ENCODE measurements at regions not wholly inside any gene's neighbourhood (a gene's known extent, or its start where the extent isn't known, plus 50 kb on each side); places are given as distances from the start of the nearest gene placed in this dataset.

GRCh38 chr2:19711470-19712372 lies 190.1 kb downstream of the TTC32 start:
- no peak for DNase-seq

DNA sequence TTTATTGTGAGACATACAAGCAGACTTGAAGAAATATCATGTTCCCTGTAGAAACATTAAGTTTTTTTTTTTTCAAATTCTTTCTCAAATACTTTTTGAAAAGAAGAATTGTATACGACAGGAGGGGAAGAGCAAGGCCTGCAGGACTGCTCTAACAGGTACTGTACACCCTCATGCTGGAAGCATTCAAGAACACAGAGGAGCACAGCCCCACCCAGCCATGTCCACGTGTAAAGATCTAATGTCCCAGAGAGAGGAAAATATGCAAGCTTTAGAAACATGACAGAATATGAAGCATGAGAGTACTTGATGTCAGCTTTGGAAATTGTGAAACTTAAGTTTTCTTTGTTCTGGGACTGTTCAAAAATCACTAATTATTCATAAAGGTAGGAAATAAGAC lies 191.6 kb downstream of the TTC32 start:
- no peak for DNase-seq

- no peak for DNase-seq
These were observed 192.2 kb downstream of the TTC32 start for GRCh38 chr2:19709553-19709952.

DNA sequence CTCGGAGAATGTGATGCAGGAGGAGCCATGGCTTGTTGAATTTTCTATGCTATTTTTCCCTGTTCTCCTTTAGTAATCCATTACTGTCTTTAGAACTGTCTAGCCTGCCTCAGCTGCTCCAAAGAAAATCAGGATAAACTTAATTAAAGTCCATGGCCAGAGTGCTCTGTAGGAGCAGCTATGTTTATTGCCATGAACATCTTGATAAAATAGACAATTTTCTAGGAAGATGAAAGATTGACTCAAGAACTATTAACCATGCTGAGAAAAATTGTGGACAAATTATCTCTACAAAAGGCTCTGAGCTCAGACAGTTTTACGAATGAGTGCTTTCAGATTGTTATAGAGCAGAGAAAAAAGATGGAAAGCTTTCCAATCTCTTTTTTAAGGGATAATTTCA lies 193.0 kb downstream of the TTC32 start:
- no peak for DNase-seq

GRCh38 chr2:19706332-19706731 lies 195.5 kb downstream of the TTC32 start:
- DNase-seq = no peak

- DNase-seq = no peak
These were observed 199.5 kb downstream of the TTC32 start for GRCh38 chr2:19702267-19702666.

DNA sequence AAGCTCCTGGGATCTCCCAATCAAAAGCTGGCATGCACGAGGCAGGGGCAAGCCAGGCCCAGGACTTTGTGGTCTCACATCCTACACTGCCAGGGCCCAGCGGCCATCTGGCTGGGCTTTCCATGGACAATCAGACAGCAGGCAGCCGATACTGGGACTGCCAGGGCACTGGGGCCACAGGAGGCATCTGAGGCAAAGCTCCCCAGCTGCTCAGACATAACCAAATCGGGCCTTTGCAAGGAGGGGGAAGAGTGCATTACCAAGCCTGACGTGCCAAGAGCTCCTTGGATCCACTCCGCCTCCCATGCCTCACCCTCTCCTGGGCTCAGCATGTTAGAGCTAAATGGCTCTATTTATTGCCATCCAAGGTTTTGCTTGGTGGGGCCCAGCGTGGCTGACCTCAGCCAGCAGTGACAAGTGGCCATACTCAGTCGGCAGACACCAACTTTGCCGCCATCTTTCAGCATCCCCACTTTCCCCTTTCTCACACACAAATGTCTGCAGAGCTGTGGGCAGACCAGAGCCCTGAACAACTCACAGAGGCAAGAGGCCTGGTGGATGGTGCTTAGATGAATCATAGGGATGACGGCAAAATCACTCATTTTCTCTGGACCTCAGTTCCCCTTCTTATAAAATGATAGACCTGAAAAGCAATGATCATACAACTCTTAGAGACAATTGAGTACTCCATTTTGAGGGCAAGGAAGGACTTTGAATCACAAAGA lies 200.8 kb downstream of the TTC32 start:
- no peak for DNase-seq

- no peak for DNase-seq
These were observed 204.7 kb downstream of the TTC32 start for GRCh38 chr2:19697131-19697530.

DNA sequence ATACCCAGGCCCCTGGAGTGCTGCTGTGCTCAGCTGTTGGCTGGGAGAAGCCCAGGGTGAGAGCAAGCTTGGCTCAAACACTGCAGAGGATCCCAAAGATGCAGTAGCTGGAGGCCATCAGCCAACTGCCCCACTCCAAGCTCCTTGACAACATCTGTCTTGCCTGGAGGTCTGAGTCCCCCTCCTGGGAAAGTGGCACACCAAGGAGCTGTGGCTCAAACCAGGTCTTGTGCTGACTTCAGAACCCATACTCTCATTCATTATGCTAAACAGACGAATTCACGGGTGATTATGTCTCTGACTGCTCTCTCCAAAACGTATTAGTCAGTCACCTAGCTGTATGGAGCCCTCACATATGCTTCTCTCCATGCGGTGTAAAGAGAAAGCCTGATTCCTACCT lies 206.1 kb downstream of the TTC32 start:
- no peak for DNase-seq

DNA sequence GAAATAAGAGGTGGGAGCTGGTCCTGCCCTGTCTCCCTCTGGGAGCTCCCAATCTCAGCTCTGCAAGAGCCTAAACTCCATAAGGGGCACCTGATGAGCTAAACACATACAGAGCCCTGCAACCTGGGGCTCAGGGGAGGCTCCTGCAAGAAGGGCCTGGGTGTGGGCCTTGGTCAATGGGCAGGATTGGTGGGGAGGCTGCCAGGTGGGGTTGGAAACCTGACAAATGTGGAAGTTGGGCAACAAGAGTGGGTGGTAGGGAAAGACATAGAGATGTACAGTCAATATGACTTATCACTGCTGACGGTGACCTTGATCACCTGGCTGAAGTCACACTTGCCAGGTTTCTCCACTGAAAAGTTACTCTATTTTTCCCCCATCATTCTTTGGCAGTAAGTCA lies 209.9 kb downstream of the TTC32 start:
- no peak for DNase-seq

- DNase-seq = no peak
These were observed 211.4 kb downstream of the TTC32 start for GRCh38 chr2:19690429-19690828.

- DNase-seq = no peak
These were observed 212.1 kb downstream of the TTC32 start for GRCh38 chr2:19689646-19690168.

- no peak for DNase-seq
These were observed 213.7 kb downstream of the TTC32 start for GRCh38 chr2:19688059-19688458.

DNA sequence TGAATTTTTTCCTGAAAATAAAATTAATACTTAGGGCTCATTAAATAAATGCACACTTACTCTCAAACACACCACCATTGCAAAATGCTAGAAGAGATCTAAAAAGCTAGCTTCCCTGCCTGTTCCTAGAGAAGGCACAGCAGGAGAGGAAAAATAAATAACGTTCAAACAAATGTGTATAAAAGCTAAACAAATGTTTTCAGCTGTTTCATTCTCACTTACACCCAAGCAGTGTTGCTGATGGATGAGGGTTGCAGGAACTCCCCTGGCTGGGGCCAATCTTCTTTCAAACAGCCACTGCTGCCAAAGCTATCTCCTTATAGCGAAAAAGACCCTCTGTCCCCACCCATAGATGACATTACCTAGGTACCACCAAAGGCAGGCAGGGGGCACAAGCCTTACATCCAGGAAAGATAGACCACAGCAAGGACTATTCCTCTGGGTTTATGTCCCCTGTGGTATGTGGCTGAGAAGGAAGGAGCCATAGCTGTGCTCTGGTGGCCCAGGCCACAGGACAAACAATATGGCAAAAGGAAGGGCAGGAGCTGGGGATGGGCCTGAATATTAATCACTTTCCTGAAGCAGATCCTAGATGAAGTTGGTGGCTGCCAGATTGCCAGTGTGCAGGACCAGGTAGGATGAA lies 214.6 kb downstream of the TTC32 start:
- no peak for DNase-seq

DNA sequence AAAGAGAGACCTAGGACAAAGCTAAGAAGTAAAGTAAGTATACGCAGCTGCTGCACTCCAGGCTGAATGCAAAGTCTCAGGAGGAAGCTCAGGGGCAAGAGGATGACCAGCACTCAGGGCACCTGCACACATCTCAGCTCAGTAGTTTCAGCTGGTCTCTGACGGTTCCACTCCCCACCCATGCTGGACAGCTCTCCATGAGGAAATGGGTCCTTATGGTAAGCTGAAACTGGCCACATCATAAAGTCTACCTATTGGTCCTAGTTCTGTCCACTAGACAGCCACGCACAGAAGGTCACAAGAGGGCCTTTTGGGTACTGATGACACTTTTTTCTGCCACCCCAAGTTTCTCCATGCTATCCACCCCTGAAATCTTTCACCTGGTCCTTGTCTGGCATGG lies 215.3 kb downstream of the TTC32 start:
- DNase-seq = no peak

GRCh38 chr2:19685731-19686130 lies 216.1 kb downstream of the TTC32 start:
- no peak for DNase-seq

DNA sequence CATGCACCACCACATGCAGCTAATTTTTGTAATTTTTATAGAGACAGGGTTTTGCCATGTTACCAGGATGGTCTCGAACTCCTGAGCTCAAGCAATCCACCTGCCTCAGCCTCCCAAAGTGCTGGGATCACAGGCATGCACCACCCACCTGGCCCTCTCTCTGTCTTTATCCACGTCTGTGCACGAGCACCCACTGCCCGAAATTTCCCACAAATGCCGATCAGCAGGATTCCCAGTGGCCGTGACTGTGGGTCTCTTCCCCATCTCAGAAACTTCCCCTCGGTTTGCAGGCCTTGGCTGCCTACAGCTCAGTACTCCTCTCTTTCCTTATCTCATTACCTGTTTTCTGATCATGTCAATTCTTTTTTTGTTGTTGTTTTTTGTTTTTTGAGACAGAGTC lies 217.3 kb downstream of the TTC32 start:
- no peak for DNase-seq

- DNase-seq = no peak
These were observed 218.2 kb downstream of the TTC32 start for GRCh38 chr2:19683556-19683955.

DNA sequence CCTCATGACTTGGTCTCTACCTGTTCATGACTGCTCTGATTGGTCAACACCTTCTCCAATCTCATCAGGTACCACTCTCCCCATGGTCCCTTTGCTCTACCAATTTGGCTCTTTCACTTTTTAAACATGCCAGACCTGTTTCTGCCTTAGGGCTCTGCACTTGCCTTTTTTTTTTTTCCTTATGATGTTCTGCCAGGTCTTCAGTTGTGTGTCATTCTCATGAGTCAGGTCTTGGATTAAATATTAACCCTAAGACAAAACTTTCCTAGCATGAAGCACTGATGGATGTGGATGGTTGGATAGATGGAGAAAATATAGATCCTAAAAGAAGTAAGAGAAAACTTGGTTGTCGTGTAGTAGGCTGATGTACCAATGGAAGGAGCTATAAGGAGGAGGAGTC lies 219.3 kb downstream of the TTC32 start:
- DNase-seq = no peak

GRCh38 chr2:19677825-19678518 lies 223.8 kb downstream of the TTC32 start:
- no peak for DNase-seq

- no peak for DNase-seq
These were observed 224.5 kb downstream of the TTC32 start for GRCh38 chr2:19677215-19677777.

GRCh38 chr2:19676770-19677169 lies 225.0 kb downstream of the TTC32 start:
- DNase-seq = no peak
